GM12878 (cell line): ENCODE measurements at regions not wholly inside any gene's neighbourhood (a gene's known extent, or its start where the extent isn't known, plus 50 kb on each side); places are given as distances from the start of the nearest gene placed in this dataset.

Experiments used
- CREM ChIP-seq: IDR thresholded peaks from 2 replicates; pipeline ENCODE4 v1.6.1; 2014; ENCODE audit warnings: antibody characterized with exemption, low read depth
- DPF2 ChIP-seq: fragments of 450-650 bp; IDR thresholded peaks from 2 replicates; pipeline ENCODE4 v1.6.1; 2017; ENCODE audit warnings: mild to moderate bottlenecking
- EGR1 ChIP-seq, 2 experiments: IDR thresholded peaks; 1 replicate in 1 of 2; 2 replicates in 1 of 2; pipeline ENCODE4 v1.6.1; 2011 to 2012; ENCODE audit warnings: low read depth in 2 of 2, low read length in 2 of 2, borderline replicate concordance in 1 of 2, mild to moderate bottlenecking in 1 of 2, moderate library complexity in 1 of 2
- GABPA ChIP-seq: IDR thresholded peaks from 2 replicates; pipeline ENCODE4 v1.6.1; 2014; ENCODE audit warnings: antibody characterized with exemption, low read depth, mild to moderate bottlenecking, inconsistent platforms
- PAX8 ChIP-seq: fragments of 450-650 bp; IDR thresholded peaks from 2 replicates; pipeline ENCODE4 v1.6.1; 2017; ENCODE audit warnings: mild to moderate bottlenecking, moderate library complexity
- POLR2A ChIP-seq: IDR thresholded peaks from 2 replicates; pipeline ENCODE4 v1.6.1; 2011; ENCODE audit warnings: low read depth, mild to moderate bottlenecking, low read length
- TF ChIP-seq, protein P1 (sequence below): fragments of 450-650 bp; IDR thresholded peaks from 2 replicates; pipeline ENCODE4 v1.6.1; 2016; ENCODE audit warnings: mild to moderate bottlenecking
- TF ChIP-seq, protein P2 (sequence below), 3 experiments: IDR thresholded peaks in 2 of 3; conservative IDR thresholded peaks in 1 of 3; 2 replicates each; pipeline ENCODE4 v1.5.1; 2011; ENCODE audit warnings: low read depth in 3 of 3, low read length in 3 of 3, mild to moderate bottlenecking in 3 of 3, control low read depth in 2 of 3, moderate library complexity in 2 of 3, inconsistent platforms in 1 of 3, mixed read lengths in 1 of 3; ENCODE audit not compliant: control insufficient read depth in 2 of 3, insufficient read depth in 1 of 3; ENCODE audit errors: extremely low read depth in 1 of 3
- TF ChIP-seq, protein P3 (sequence below): IDR thresholded peaks from 2 replicates; pipeline ENCODE4 v1.6.1; 2012; ENCODE audit warnings: low read depth, low read length, improper control_type of control experiment

DNA sequence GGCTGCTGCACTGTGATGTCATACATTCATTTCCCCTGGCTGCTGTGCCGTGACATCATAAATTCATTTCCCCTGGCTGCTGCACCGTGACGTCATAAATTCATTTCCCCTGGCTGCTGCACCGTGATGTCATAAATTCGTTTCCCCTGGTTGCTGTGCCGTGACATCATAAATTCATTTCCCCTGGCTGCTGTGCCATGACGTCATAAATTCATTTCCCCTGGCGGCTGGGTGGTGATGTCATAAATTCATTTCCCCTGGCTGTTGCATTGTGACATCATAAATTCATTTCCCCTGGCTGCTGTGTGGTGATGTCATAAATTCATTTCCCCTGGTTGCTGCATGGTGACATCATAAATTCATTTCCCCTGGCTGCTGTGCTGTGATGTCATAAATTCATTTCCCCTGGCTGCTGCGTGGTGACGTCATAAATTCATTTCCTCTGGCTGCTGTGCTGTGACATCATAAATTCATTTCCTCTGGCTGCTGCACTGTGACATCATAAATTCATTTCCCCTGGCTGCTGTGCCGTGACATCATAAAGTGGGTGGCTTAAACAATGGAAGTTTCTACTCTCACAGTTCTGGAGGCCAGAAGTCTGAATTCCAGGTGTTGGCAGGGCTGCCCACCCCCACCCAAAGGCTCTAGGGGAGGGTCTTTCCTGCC, 301.1 kb downstream of the SHANK2 start:
- no peak for TF ChIP-seq PAX8
- no peak for TF ChIP-seq DPF2
- no peak for TF ChIP-seq EGR1 (IDR thresholded peaks at IDR 0.05; ENCODE audit: borderline replicate concordance in 1 of 2, low read depth in 2 of 2, low read length in 2 of 2)
- 0 out of 2 replicates have a peak, but pooled peaks have one; percentile 20 for TF ChIP-seq GABPA
- TF ChIP-seq, protein P1, sequence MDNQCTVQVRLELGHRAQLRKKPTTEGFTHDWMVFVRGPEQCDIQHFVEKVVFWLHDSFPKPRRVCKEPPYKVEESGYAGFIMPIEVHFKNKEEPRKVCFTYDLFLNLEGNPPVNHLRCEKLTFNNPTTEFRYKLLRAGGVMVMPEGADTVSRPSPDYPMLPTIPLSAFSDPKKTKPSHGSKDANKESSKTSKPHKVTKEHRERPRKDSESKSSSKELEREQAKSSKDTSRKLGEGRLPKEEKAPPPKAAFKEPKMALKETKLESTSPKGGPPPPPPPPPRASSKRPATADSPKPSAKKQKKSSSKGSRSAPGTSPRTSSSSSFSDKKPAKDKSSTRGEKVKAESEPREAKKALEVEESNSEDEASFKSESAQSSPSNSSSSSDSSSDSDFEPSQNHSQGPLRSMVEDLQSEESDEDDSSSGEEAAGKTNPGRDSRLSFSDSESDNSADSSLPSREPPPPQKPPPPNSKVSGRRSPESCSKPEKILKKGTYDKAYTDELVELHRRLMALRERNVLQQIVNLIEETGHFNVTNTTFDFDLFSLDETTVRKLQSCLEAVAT, result no peak
- TF ChIP-seq, protein P2, sequence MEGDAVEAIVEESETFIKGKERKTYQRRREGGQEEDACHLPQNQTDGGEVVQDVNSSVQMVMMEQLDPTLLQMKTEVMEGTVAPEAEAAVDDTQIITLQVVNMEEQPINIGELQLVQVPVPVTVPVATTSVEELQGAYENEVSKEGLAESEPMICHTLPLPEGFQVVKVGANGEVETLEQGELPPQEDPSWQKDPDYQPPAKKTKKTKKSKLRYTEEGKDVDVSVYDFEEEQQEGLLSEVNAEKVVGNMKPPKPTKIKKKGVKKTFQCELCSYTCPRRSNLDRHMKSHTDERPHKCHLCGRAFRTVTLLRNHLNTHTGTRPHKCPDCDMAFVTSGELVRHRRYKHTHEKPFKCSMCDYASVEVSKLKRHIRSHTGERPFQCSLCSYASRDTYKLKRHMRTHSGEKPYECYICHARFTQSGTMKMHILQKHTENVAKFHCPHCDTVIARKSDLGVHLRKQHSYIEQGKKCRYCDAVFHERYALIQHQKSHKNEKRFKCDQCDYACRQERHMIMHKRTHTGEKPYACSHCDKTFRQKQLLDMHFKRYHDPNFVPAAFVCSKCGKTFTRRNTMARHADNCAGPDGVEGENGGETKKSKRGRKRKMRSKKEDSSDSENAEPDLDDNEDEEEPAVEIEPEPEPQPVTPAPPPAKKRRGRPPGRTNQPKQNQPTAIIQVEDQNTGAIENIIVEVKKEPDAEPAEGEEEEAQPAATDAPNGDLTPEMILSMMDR (IDR thresholded peaks at IDR 0.05 in 2 of 3, conservative IDR thresholded peaks at IDR 0.05 in 1 of 3; ENCODE audit: control insufficient read depth in 2 of 3, extremely low read depth in 1 of 3, insufficient read depth in 1 of 3, low read depth in 3 of 3, low read length in 3 of 3), result no peak
- TF ChIP-seq, protein P3, sequence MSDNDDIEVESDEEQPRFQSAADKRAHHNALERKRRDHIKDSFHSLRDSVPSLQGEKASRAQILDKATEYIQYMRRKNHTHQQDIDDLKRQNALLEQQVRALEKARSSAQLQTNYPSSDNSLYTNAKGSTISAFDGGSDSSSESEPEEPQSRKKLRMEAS, result no peak
- TF ChIP-seq POLR2A, result no peak
- no peak for TF ChIP-seq CREM
